Ovary (tissue), 7 donors: ENCODE measurements at regions not wholly inside any gene's neighbourhood (a gene's known extent, or its start where the extent isn't known, plus 50 kb on each side); places are given as distances from the start of the nearest gene placed in this dataset.
"Not testable (repeated sequence)": the region's sequence is repeated elsewhere in the genome, so short reads cannot be mapped to it uniquely, and the experiment has no call there.

Source experiments
- DNase-seq, 5 donors: peaks; one replicate each; pipeline ENCODE4 v3.0.0-alpha.2; 2019 to 2020
- H3K27ac ChIP-seq, 2 donors: fragments of 200-600 bp; one replicate each; pipeline versions ENCODE4 v1.5.1 to v1.8.0; 2019 to 2022
- H3K27me3 ChIP-seq: fragments of 200-600 bp; one replicate; pipeline ENCODE4 v1.8.0; 2022
- H3K36me3 ChIP-seq: fragments of 200-600 bp; sonication (generic); one replicate; pipeline ENCODE4 v1.5.1; 2019
- H3K4me1 ChIP-seq: one replicate; pipeline ENCODE4 v1.8.1; 2013; ENCODE audit warnings: mild to moderate bottlenecking, moderate library complexity; ENCODE audit not compliant: insufficient read depth
- H3K4me3 ChIP-seq: fragments of 200-600 bp; sonication (generic); one replicate; pipeline ENCODE4 v1.5.1; 2017
- H3K9me3 ChIP-seq, 2 donors: fragments of 200-600 bp in 1 of 2; sonication (generic) in 1 of 2; one replicate each; pipeline versions ENCODE4 v1.5.1 to v1.8.1; 2013 to 2019; ENCODE audit warnings: mild to moderate bottlenecking in 1 of 2, moderate library complexity in 1 of 2
- EP300 ChIP-seq: sonication (generic); formaldehyde crosslinking; IDR thresholded peaks from one replicate; pipeline ENCODE4 v1.6.1; 2017; ENCODE audit warnings: antibody characterized with exemption
- POLR2A ChIP-seq: fragments of 450-650 bp; IDR thresholded peaks from one replicate; pipeline ENCODE4 v1.6.1; 2017; ENCODE audit warnings: antibody characterized with exemption, mild to moderate bottlenecking, moderate library complexity
- WGBS, 3 donors: extraction: QIAGEN DNeasy Blood & Tissue Kit in 1 of 3; methylation state at CpG; one replicate each; pipeline versions ENCODE4 v1.1.5 to v1.1.7; 2013 to 2017; 5-methylcytosine and 5-hydroxymethylcytosine counted together
- intact Hi-C, 4 donors: fragments of 100-400 bp; cut with DNase I; formaldehyde crosslinking; loops; one replicate each; pipeline versions ENCODE4 v1.11.0 to v1.15.1; 2022 to 2023
- TF ChIP-seq, protein P1 (sequence below), 3 donors: fragments of 450-650 bp in 2 of 3; fragments of 200-600 bp in 1 of 3; IDR thresholded peaks; one replicate each; pipeline versions ENCODE4 v1.5.1 to v1.8.0; 2016 to 2022; ENCODE audit warnings: antibody characterized with exemption in 3 of 3, mild to moderate bottlenecking in 1 of 3
- donor health status: DM: no; HTN: no; CAD: no; lungs with moderate emphysema.
- donor health status: DM: no; HTN: no; CAD: no.
- donor health status: Bipolar disorder and iron deficiency.
- donor health status: DM: no; HTN: no; CAD: no.
- donor health status: DM: yes; HTN: yes; CAD: no.

- Histone ChIP-seq H3K36me3 (no peaks in the 10 kb centered on the region), H3K9me3 (no peaks in the 10 kb centered on the region), H3K27me3 (no peaks in the 10 kb centered on the region), H3K4me3 (no peak overlapping the region), H3K27ac (no peak overlapping the region), H3K4me1 (no peaks in the 10 kb centered on the region)
- DNase-seq, result peak in 1 of 5 donors; percentile 7
- intact Hi-C loops, result no loop called here
- TF ChIP-seq POLR2A (no peak), EP300 (no peak)
- TF ChIP-seq, protein P1, sequence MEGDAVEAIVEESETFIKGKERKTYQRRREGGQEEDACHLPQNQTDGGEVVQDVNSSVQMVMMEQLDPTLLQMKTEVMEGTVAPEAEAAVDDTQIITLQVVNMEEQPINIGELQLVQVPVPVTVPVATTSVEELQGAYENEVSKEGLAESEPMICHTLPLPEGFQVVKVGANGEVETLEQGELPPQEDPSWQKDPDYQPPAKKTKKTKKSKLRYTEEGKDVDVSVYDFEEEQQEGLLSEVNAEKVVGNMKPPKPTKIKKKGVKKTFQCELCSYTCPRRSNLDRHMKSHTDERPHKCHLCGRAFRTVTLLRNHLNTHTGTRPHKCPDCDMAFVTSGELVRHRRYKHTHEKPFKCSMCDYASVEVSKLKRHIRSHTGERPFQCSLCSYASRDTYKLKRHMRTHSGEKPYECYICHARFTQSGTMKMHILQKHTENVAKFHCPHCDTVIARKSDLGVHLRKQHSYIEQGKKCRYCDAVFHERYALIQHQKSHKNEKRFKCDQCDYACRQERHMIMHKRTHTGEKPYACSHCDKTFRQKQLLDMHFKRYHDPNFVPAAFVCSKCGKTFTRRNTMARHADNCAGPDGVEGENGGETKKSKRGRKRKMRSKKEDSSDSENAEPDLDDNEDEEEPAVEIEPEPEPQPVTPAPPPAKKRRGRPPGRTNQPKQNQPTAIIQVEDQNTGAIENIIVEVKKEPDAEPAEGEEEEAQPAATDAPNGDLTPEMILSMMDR (IDR thresholded peaks at IDR 0.05), result no peak
- 77 to 78% (median 77%) methylated on average over 16 of the region's 16 CpGs for WGBS, 3 donors
These were observed 81.8 kb downstream of the CPZ start for GRCh38 chr4:8674311-8674885.

GRCh38 chr4:8673106-8673505 lies 80.5 kb downstream of the CPZ start:
- H3K36me3 ChIP-seq, H3K27me3 ChIP-seq, H3K4me1 ChIP-seq, H3K27ac ChIP-seq, H3K4me3 ChIP-seq, H3K9me3 ChIP-seq, intact Hi-C loops: not testable (repeated sequence)
- WGBS, 3 donors, result 33 to 69% (median 52%) methylated on average over 5 of the region's 5 CpGs
- peak in 1 of 5 donors; percentile 21 for DNase-seq

- no peaks in the 10 kb centered on the region for H3K4me1 ChIP-seq
- peak in 1 of 5 donors; percentile 21 for DNase-seq
- no peaks in the 10 kb centered on the region for H3K9me3 ChIP-seq
- H3K27me3 ChIP-seq, result no peaks in the 10 kb centered on the region
- WGBS, 3 donors, result 49 to 61% (median 51%) methylated on average over 9 of the region's 9 CpGs
- intact Hi-C loops, result no loop called here
- H3K27ac ChIP-seq, result no peak overlapping the region
- no peaks in the 10 kb centered on the region for H3K36me3 ChIP-seq
- H3K4me3 ChIP-seq, result no peak overlapping the region
- TF ChIP-seq EP300 (no peak), POLR2A (no peak)
- TF ChIP-seq, protein P1 (IDR thresholded peaks at IDR 0.05), result no peak
These were observed 79.9 kb downstream of the CPZ start for GRCh38 chr4:8672486-8672885.

GRCh38 chr4:8671712-8672290 lies 79.2 kb downstream of the CPZ start:
- Histone ChIP-seq H3K27ac (no peak overlapping the region), H3K4me1 (no peaks in the 10 kb centered on the region), H3K9me3 (no peaks in the 10 kb centered on the region), H3K36me3 (no peaks in the 10 kb centered on the region), H3K27me3 (no peaks in the 10 kb centered on the region), H3K4me3 (no peak overlapping the region)
- 43 to 47% (median 44%) methylated on average over 10 of the region's 10 CpGs for WGBS, 3 donors
- TF ChIP-seq EP300 (no peak), POLR2A (no peak)
- TF ChIP-seq, protein P1 (IDR thresholded peaks at IDR 0.05), result no peak
- intact Hi-C loops, result no loop called here
- peak in 1 of 5 donors; percentile 10 for DNase-seq
